ENCODE measurements at regions not wholly inside any gene's neighbourhood (a gene's known extent, or its start where the extent isn't known, plus 50 kb on each side); places are given as distances from the start of the nearest gene placed in this dataset.

GRCh38 chr2:196274387-196274809, 103.0 kb upstream of the STK17B start:
- no peaks in the 10 kb centered on the region for H3K79me2 ChIP-seq
- no peaks in the 10 kb centered on the region for H3K9me3 ChIP-seq (ENCODE audit: control insufficient read depth, low read length)
- no peaks in the 10 kb centered on the region for H3K4me1 ChIP-seq
- no peak overlapping the region for H3K4me2 ChIP-seq (ENCODE audit: low read length)
- H3K36me3 ChIP-seq (ENCODE audit: control insufficient read depth, insufficient read depth, low read length), result no peaks in the 10 kb centered on the region
- no peak for TF ChIP-seq CTCF (IDR thresholded peaks at IDR 0.05)
- H3K9ac ChIP-seq, result no peak overlapping the region
- no peaks in the 10 kb centered on the region for H3K27me3 ChIP-seq (ENCODE audit: control insufficient read depth, insufficient read depth, low read length)
- H3K27ac ChIP-seq, result no peak overlapping the region
- H3K4me3 ChIP-seq (ENCODE audit: low read depth, low read length), result no peak overlapping the region
- H2AFZ ChIP-seq, result no peak overlapping the region

- H3K4me2 ChIP-seq (ENCODE audit: low read length), result no peak overlapping the region
- H3K27ac ChIP-seq, result no peak overlapping the region
- no peaks in the 10 kb centered on the region for H3K9me3 ChIP-seq (ENCODE audit: control insufficient read depth, low read length)
- no peaks in the 10 kb centered on the region for H3K79me2 ChIP-seq
- no peaks in the 10 kb centered on the region for H3K27me3 ChIP-seq (ENCODE audit: control insufficient read depth, insufficient read depth, low read length)
- H3K9ac ChIP-seq, result no peak overlapping the region
- H3K4me3 ChIP-seq (ENCODE audit: low read depth, low read length), result no peak overlapping the region
- no peak for TF ChIP-seq CTCF (IDR thresholded peaks at IDR 0.05)
- no peaks in the 10 kb centered on the region for H3K36me3 ChIP-seq (ENCODE audit: control insufficient read depth, insufficient read depth, low read length)
- no peaks in the 10 kb centered on the region for H3K4me1 ChIP-seq
- no peak overlapping the region for H2AFZ ChIP-seq
Observed at GRCh38 chr2:196275646-196276352, 104.4 kb upstream of the STK17B start.

- Histone ChIP-seq H3K4me3 (ENCODE audit: low read depth, low read length) (no peak overlapping the region), H3K27me3 (ENCODE audit: control insufficient read depth, insufficient read depth, low read length) (no peaks in the 10 kb centered on the region), H3K36me3 (ENCODE audit: control insufficient read depth, insufficient read depth, low read length) (no peaks in the 10 kb centered on the region), H2AFZ (no peak overlapping the region), H3K9ac (no peak overlapping the region), H3K4me2 (ENCODE audit: low read length) (no peak overlapping the region), H3K27ac (no peak overlapping the region), H3K4me1 (no peaks in the 10 kb centered on the region), H3K9me3 (ENCODE audit: control insufficient read depth, low read length) (no peaks in the 10 kb centered on the region), H3K79me2 (no peaks in the 10 kb centered on the region)
- TF ChIP-seq CTCF (IDR thresholded peaks at IDR 0.05), result no peak
Observed at GRCh38 chr2:196276421-196276820, 105.0 kb upstream of the STK17B start.

- H3K27me3 ChIP-seq (ENCODE audit: control insufficient read depth, insufficient read depth, low read length), result no peaks in the 10 kb centered on the region
- H3K4me2 ChIP-seq (ENCODE audit: low read length), result no peak overlapping the region
- H3K27ac ChIP-seq, result no peak overlapping the region
- H3K9ac ChIP-seq, result no peak overlapping the region
- H3K36me3 ChIP-seq (ENCODE audit: control insufficient read depth, insufficient read depth, low read length), result no peaks in the 10 kb centered on the region
- H3K4me1 ChIP-seq, result no peaks in the 10 kb centered on the region
- TF ChIP-seq CTCF (IDR thresholded peaks at IDR 0.05), result peak; percentile 26
- no peak overlapping the region for H3K4me3 ChIP-seq (ENCODE audit: low read depth, low read length)
- H3K79me2 ChIP-seq, result no peaks in the 10 kb centered on the region
- no peak overlapping the region for H2AFZ ChIP-seq
- no peaks in the 10 kb centered on the region for H3K9me3 ChIP-seq (ENCODE audit: control insufficient read depth, low read length)
Observed at GRCh38 chr2:196277002-196277401, 105.6 kb upstream of the STK17B start.

GRCh38 chr2:196278491-196278911, 107.1 kb upstream of the STK17B start:
- H3K4me1 ChIP-seq, result no peaks in the 10 kb centered on the region
- no peak for TF ChIP-seq CTCF (IDR thresholded peaks at IDR 0.05)
- H3K4me3 ChIP-seq (ENCODE audit: low read depth, low read length), result no peak overlapping the region
- H3K27ac ChIP-seq, result no peak overlapping the region
- H2AFZ ChIP-seq, result no peak overlapping the region
- no peaks in the 10 kb centered on the region for H3K9me3 ChIP-seq (ENCODE audit: control insufficient read depth, low read length)
- H3K27me3 ChIP-seq (ENCODE audit: control insufficient read depth, insufficient read depth, low read length), result no peaks in the 10 kb centered on the region
- no peaks in the 10 kb centered on the region for H3K79me2 ChIP-seq
- H3K4me2 ChIP-seq (ENCODE audit: low read length), result no peak overlapping the region
- H3K9ac ChIP-seq, result no peak overlapping the region
- no peaks in the 10 kb centered on the region for H3K36me3 ChIP-seq (ENCODE audit: control insufficient read depth, insufficient read depth, low read length)
